ENCODE measurements at regions not wholly inside any gene's neighbourhood (a gene's known extent, or its start where the extent isn't known, plus 50 kb on each side); places are given as distances from the start of the nearest gene placed in this dataset.

DNA sequence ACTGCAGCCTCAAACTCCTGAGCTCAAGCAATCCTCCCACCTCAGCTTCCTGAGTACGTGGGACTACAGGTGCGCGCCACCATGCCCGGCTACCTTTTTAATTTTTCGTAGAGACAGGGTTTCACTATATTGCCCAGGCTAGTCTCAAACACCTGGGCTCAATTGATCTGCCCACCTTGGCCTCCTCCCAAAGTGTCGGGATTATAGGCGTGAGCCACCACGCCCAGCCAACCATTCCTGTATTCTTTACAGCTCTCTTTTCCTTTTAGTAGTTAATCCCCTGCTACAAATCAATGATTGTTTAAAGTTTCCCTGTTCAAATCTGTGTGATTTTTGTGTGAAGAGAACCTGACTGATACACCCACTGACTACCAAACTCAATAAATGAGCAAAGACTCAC lies 75.4 kb upstream of the SVIL start:
- Histone ChIP-seq H3K4me1 (ENCODE audit: low read depth) (peaks cover 33% of the 10 kb centered on the region), H3K27ac (no peak overlapping the region), H3K36me3 (no peaks in the 10 kb centered on the region), H3K27me3 (no peaks in the 10 kb centered on the region), H3K4me3 (no peak overlapping the region), H3K9me3 (ENCODE audit: low read depth) (no peaks in the 10 kb centered on the region)
- DNase-seq (ENCODE audit: low read depth in 1 of 2, low spot score in 1 of 2): no peak
- TF ChIP-seq, protein P1, sequence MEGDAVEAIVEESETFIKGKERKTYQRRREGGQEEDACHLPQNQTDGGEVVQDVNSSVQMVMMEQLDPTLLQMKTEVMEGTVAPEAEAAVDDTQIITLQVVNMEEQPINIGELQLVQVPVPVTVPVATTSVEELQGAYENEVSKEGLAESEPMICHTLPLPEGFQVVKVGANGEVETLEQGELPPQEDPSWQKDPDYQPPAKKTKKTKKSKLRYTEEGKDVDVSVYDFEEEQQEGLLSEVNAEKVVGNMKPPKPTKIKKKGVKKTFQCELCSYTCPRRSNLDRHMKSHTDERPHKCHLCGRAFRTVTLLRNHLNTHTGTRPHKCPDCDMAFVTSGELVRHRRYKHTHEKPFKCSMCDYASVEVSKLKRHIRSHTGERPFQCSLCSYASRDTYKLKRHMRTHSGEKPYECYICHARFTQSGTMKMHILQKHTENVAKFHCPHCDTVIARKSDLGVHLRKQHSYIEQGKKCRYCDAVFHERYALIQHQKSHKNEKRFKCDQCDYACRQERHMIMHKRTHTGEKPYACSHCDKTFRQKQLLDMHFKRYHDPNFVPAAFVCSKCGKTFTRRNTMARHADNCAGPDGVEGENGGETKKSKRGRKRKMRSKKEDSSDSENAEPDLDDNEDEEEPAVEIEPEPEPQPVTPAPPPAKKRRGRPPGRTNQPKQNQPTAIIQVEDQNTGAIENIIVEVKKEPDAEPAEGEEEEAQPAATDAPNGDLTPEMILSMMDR (IDR thresholded peaks at IDR 0.05; ENCODE audit: low read depth, low read length): no peak

DNA sequence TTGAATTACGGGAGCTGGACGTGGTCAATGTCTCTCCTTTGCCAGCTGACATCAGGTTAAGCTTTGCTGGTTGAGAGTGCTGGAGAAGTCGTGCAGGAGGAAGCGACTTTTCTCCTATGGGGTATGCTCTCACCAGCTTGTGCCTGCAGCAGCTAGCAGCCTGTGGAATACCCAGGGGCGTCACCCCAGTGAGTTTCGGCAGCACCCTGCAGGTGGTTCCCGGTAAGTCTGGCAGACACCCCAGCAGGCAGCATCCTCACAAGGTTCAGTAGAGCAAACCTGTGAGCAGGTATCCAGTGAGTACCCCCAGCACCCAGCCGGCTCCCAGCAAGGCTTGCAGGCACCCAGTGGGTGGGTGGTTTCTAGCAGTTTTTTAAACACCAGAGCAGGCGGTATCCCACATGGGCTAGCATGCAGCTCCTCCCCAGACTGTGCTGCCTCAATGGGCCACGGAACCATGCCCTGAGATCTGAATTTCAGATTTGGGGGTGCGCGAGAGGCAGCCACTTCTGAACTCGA lies 74.8 kb upstream of the SVIL start:
- TF ChIP-seq, protein P1 (IDR thresholded peaks at IDR 0.05; ENCODE audit: low read depth, low read length): no peak
- H3K27ac ChIP-seq: peak overlapping the region; percentile 51
- H3K9me3 ChIP-seq (ENCODE audit: low read depth): no peaks in the 10 kb centered on the region
- no peaks in the 10 kb centered on the region for H3K36me3 ChIP-seq
- no peak for DNase-seq (ENCODE audit: low read depth in 1 of 2, low spot score in 1 of 2)
- no peak overlapping the region for H3K4me3 ChIP-seq
- peaks cover 39% of the 10 kb centered on the region for H3K4me1 ChIP-seq (ENCODE audit: low read depth)
- no peaks in the 10 kb centered on the region for H3K27me3 ChIP-seq

DNA sequence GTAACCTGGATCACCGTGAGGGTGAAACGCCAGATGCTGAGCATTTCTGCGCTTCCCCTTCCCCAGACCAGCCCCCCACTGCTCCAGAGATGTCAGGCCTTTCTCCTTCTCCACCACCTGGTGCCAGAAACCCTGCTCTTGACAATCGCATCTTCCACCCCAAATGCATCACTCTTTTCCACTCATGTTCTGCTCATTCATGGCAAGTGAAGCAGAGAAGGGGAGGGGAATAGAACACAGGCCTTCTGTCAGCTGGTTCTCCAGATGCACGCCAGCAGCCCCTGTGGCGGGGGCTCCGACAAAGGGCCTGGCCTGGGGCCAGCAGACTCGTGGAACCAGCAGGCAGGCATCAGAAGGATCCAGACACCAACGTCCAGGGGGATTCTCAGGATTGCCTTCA lies 68.5 kb upstream of the SVIL start:
- peak overlapping the region; percentile 37 for H3K27ac ChIP-seq
- TF ChIP-seq, protein P1 (IDR thresholded peaks at IDR 0.05; ENCODE audit: low read depth, low read length): no peak
- DNase-seq (ENCODE audit: low read depth in 1 of 2, low spot score in 1 of 2): peak in 1 of 2 donors; percentile 80
- H3K4me1 ChIP-seq (ENCODE audit: low read depth): peaks cover 26% of the 10 kb centered on the region
- H3K4me3 ChIP-seq: no peak overlapping the region
- no peaks in the 10 kb centered on the region for H3K27me3 ChIP-seq
- no peaks in the 10 kb centered on the region for H3K36me3 ChIP-seq
- H3K9me3 ChIP-seq (ENCODE audit: low read depth): no peaks in the 10 kb centered on the region

DNA sequence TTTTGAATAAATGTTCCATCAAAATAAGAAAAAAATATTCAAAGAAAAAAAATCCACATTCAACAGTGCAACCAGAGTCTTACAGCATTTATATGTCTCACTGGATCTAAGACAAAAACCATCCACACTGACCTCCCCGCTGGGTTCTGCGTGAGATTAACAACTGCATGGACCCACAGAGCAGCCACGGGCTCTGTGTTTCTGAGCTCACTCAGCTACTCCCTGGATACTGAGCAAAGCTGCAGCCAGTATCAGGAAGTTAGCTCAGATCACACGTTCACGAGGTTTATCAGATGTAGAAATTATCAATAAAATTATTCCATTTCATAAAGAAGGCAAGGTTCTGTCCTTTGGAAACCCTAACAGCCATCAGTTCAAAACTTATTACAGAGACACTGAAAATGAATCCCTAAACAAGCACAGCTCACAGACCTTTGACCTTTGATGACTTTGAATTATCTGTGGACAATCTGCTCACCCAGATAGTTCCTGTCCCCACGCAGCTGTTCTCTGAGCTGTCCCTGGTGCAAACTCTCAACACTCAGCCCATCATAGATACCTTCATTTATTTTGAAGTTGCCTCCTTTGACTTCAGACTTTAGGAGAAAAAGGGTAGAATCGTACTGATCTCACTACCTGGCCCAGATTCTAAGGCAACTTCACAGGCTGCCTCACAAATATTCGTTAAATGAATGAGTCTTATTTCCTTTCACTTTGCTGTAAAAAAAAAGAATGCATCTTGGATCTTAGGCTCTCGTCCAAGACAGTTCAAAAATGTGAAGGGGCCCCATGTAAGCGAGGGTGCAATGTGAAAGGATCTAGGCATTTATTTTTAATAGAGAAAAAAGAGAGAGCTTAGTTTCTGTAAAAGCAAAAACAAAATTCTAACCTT lies 67.7 kb upstream of the SVIL start:
- no peak overlapping the region for H3K4me3 ChIP-seq
- no peaks in the 10 kb centered on the region for H3K27me3 ChIP-seq
- peak in 1 of 2 donors; percentile 45 for DNase-seq (ENCODE audit: low read depth in 1 of 2, low spot score in 1 of 2)
- H3K4me1 ChIP-seq (ENCODE audit: low read depth): peaks cover 26% of the 10 kb centered on the region
- H3K36me3 ChIP-seq: no peaks in the 10 kb centered on the region
- TF ChIP-seq, protein P1 (IDR thresholded peaks at IDR 0.05; ENCODE audit: low read depth, low read length): no peak
- peak overlapping the region; percentile 37 for H3K27ac ChIP-seq
- H3K9me3 ChIP-seq (ENCODE audit: low read depth): no peaks in the 10 kb centered on the region

DNA sequence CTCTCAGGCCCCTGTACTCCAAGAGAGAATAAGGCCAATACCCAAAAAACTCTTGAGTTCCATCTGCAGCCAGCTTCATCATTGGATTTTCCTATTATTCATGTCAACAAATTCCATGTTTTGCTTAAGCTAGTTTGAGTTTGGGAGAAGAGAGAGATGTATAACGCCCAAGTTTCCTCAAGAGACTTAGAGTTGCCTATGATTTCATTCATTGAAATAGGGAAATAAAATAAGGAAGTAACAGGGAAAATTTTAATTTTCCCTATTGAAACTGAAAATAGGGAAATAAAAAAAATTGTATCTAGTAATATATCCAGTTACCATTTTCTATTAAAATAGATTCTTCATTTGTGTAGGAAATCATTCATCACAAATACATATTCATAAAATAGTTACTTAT lies 66.5 kb upstream of the SVIL start:
- Histone ChIP-seq H3K9me3 (ENCODE audit: low read depth) (no peaks in the 10 kb centered on the region), H3K36me3 (no peaks in the 10 kb centered on the region), H3K4me1 (ENCODE audit: low read depth) (peaks cover 26% of the 10 kb centered on the region), H3K27ac (no peak overlapping the region), H3K4me3 (no peak overlapping the region), H3K27me3 (no peaks in the 10 kb centered on the region)
- DNase-seq (ENCODE audit: low read depth in 1 of 2, low spot score in 1 of 2): no peak
- TF ChIP-seq, protein P1 (IDR thresholded peaks at IDR 0.05; ENCODE audit: low read depth, low read length): no peak

All from cardiac muscle cell (in vitro differentiated cells and primary cell).